IPS-18a (cell line): ENCODE measurements at regions not wholly inside any gene's neighbourhood (a gene's known extent, or its start where the extent isn't known, plus 50 kb on each side); places are given as distances from the start of the nearest gene placed in this dataset.
"Not testable (repeated sequence)": the region's sequence is repeated elsewhere in the genome, so short reads cannot be mapped to it uniquely, and the experiment has no call there.

Experiments
- H3K27ac ChIP-seq: one replicate; pipeline ENCODE4 v1.5.1; 2013; ENCODE audit warnings: low read length
- H3K27me3 ChIP-seq: one replicate; pipeline ENCODE4 v1.6.1; 2013; ENCODE audit warnings: mild to moderate bottlenecking, low read length; ENCODE audit not compliant: control insufficient read depth, insufficient read depth
- H3K36me3 ChIP-seq: one replicate; pipeline ENCODE4 v1.6.1; 2013; ENCODE audit warnings: low read depth, low read length; ENCODE audit not compliant: control insufficient read depth
- H3K4me1 ChIP-seq: one replicate; pipeline ENCODE4 v1.6.1; 2013; ENCODE audit warnings: low read depth, low read length; ENCODE audit not compliant: control insufficient read depth
- H3K4me3 ChIP-seq: one replicate; pipeline ENCODE4 v1.5.1; 2013; ENCODE audit warnings: low read length
- H3K9ac ChIP-seq: one replicate; pipeline ENCODE4 v1.6.1; 2013; ENCODE audit warnings: mild to moderate bottlenecking, low read length, moderate library complexity
- H3K9me3 ChIP-seq: one replicate; pipeline ENCODE4 v1.6.1; 2013; ENCODE audit warnings: low read depth, low read length; ENCODE audit not compliant: control insufficient read depth

DNA sequence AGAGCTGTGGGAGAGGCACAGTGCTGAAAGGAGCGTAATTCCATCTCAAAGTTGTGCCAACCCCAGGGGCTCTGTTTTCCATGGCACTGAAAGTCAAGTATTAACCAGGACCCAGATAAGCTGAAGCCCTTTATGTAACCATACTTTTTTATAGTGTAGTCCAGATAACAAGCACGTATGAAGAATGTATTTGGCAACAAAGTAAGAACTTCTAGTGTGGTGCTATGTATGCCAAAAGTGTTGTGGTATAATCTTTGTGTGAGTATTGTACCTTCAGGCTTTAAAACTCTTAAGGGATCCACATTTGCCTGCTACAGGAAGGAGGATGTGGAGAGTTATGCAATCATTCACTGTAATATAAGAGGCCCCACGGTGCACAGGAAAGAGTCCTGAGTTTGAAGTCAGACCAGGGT lies 129.4 kb downstream of the IBTK start:
- H3K4me1 ChIP-seq, result no peaks in the 10 kb centered on the region
- no peak overlapping the region for H3K27ac ChIP-seq
- H3K36me3 ChIP-seq, result no peaks in the 10 kb centered on the region
- no peaks in the 10 kb centered on the region for H3K27me3 ChIP-seq
- H3K9ac ChIP-seq, result no peak overlapping the region
- H3K9me3 ChIP-seq, result no peaks in the 10 kb centered on the region
- no peak overlapping the region for H3K4me3 ChIP-seq

DNA sequence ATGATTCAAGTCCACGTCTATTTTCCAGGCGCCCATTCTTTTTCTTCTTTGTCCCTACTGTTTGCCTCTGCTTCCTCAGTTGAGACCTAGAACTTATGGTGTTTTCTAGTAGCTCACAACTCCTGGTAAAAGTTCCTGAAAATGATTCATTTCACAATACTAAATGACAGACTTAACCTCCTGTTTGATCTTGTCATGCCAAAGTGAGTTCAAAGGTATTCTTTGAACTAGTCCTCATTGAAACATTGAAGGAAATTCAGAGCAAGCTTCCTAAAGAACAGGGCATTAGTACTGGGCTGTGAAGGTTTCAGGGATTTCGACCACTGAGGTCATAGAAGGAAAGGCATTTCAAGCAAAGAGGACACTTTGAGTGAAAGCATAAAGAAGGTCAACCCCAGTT lies 132.8 kb downstream of the IBTK start:
- no peaks in the 10 kb centered on the region for H3K4me1 ChIP-seq
- no peak overlapping the region for H3K9ac ChIP-seq
- H3K27me3 ChIP-seq, result no peaks in the 10 kb centered on the region
- H3K36me3 ChIP-seq, result no peaks in the 10 kb centered on the region
- H3K9me3 ChIP-seq, result no peaks in the 10 kb centered on the region
- H3K4me3 ChIP-seq, result no peak overlapping the region
- no peak overlapping the region for H3K27ac ChIP-seq

GRCh38 chr6:82113231-82113630 lies 134.3 kb downstream of the IBTK start:
- H3K27ac ChIP-seq, result no peak overlapping the region
- no peak overlapping the region for H3K4me3 ChIP-seq
- no peak overlapping the region for H3K9ac ChIP-seq
- no peaks in the 10 kb centered on the region for H3K36me3 ChIP-seq
- no peaks in the 10 kb centered on the region for H3K4me1 ChIP-seq
- H3K9me3 ChIP-seq, result no peaks in the 10 kb centered on the region
- H3K27me3 ChIP-seq, result no peaks in the 10 kb centered on the region

GRCh38 chr6:82111818-82112217 lies 135.7 kb downstream of the IBTK start:
- Histone ChIP-seq H3K27ac (no peak overlapping the region), H3K9ac (no peak overlapping the region), H3K36me3 (no peaks in the 10 kb centered on the region), H3K27me3 (no peaks in the 10 kb centered on the region), H3K9me3 (no peaks in the 10 kb centered on the region), H3K4me3 (no peak overlapping the region), H3K4me1 (no peaks in the 10 kb centered on the region)

DNA sequence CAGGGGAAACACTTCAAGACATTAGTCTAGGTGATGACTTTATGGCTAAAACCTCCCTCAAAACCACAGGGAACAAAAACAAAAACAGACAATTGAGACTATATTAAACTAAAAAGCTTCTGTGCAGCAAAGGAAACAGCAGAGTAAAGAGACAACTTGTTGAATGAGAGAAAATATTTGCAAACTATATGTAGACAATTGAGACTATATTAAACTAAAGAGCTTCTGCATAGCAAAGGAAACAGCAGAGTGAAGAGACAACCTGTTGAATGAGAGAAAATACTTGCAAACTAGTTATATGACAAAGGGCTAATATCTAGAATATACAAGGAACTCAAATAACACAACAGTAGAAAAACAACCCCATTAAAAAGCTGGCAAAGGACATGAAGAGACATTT lies 136.4 kb downstream of the IBTK start:
- Histone ChIP-seq H3K9me3 (no peaks in the 10 kb centered on the region), H3K9ac (no peak overlapping the region), H3K36me3 (no peaks in the 10 kb centered on the region), H3K27ac (no peak overlapping the region), H3K4me1 (no peaks in the 10 kb centered on the region), H3K4me3 (no peak overlapping the region), H3K27me3 (no peaks in the 10 kb centered on the region)

DNA sequence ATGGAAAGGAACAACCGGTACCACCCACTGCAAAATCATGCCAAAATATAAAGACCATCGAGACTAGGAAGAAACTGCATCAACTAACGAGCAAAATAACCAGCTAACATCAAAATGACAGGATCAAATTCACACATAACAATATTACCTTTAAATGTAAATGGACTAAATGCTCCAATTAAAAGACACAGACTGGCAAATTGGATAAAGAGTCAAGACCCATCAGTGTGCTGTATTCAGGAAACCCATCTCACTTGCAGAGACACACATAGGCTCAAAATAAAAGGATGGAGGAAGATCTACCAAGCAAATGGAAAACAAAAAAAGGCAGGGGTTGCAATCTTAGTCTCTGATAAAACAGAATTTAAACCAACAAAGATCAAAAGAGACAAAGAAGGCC lies 144.4 kb downstream of the IBTK start:
- not testable (repeated sequence) for H3K9ac ChIP-seq, H3K27me3 ChIP-seq, H3K4me3 ChIP-seq, H3K9me3 ChIP-seq, H3K36me3 ChIP-seq, H3K27ac ChIP-seq, H3K4me1 ChIP-seq

DNA sequence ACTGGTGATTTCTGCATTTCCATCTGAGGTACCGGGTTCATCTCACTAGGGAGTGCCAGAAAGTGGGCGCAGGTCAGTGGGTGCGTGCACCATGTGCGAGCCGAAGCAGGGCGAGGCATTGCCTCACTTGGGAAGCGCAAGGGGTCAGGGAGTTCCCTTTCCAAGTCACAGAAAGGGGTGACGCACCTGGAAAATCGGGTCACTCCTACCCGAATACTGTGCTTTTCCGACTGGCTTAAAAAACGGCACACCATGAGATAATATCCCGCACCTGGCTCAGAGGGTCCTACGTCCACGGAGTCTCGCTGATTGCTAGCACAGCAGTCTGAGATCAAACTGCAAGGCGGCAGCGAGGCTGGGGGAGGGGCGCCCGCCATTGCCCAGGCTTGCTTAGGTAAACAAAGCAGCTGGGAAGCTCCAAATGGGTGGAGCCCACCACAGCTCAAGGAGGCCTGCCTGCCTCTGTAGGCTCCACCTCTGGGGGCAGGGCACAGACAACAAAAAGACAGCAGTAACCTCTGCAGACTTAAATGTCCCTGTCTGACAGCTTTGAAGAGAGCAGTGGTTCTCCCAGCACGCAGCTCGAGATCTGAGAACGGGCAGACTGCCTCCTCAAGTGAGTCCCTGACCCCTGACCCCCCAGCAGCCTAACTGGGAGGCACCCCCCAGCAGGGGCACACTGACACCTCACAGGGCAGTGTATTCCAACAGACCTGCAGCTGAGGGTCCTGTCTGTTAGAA lies 146.0 kb downstream of the IBTK start:
- H3K36me3 ChIP-seq, H3K27me3 ChIP-seq, H3K4me1 ChIP-seq, H3K9me3 ChIP-seq, H3K27ac ChIP-seq: not testable (repeated sequence)
- peak overlapping the region; percentile 35 for H3K4me3 ChIP-seq
- peak overlapping the region; percentile 36 for H3K9ac ChIP-seq

GRCh38 chr6:82100763-82101162 lies 146.8 kb downstream of the IBTK start:
- H3K27ac ChIP-seq, H3K27me3 ChIP-seq, H3K36me3 ChIP-seq, H3K9ac ChIP-seq, H3K9me3 ChIP-seq, H3K4me3 ChIP-seq, H3K4me1 ChIP-seq: not testable (repeated sequence)

GRCh38 chr6:82097676-82098075 lies 149.9 kb downstream of the IBTK start:
- Histone ChIP-seq H3K27me3 (no peaks in the 10 kb centered on the region), H3K9me3 (no peaks in the 10 kb centered on the region), H3K4me3 (no peak overlapping the region), H3K27ac (no peak overlapping the region), H3K4me1 (no peaks in the 10 kb centered on the region), H3K36me3 (no peaks in the 10 kb centered on the region), H3K9ac (no peak overlapping the region)

- no peak overlapping the region for H3K27ac ChIP-seq
- no peaks in the 10 kb centered on the region for H3K4me1 ChIP-seq
- H3K9me3 ChIP-seq, result no peaks in the 10 kb centered on the region
- H3K9ac ChIP-seq, result no peak overlapping the region
- no peak overlapping the region for H3K4me3 ChIP-seq
- H3K36me3 ChIP-seq, result no peaks in the 10 kb centered on the region
- H3K27me3 ChIP-seq, result no peaks in the 10 kb centered on the region
Observed at GRCh38 chr6:82095091-82095490, 152.5 kb downstream of the IBTK start.

- no peak overlapping the region for H3K4me3 ChIP-seq
- no peak overlapping the region for H3K9ac ChIP-seq
- H3K27ac ChIP-seq, result no peak overlapping the region
- H3K36me3 ChIP-seq, result no peaks in the 10 kb centered on the region
- no peaks in the 10 kb centered on the region for H3K27me3 ChIP-seq
- H3K4me1 ChIP-seq, result no peaks in the 10 kb centered on the region
- no peaks in the 10 kb centered on the region for H3K9me3 ChIP-seq
Observed at GRCh38 chr6:82094166-82094806, 153.3 kb downstream of the IBTK start.
